CD4-positive, CD25-positive, alpha-beta regulatory T cell (primary cell): ENCODE measurements at regions not wholly inside any gene's neighbourhood (a gene's known extent, or its start where the extent isn't known, plus 50 kb on each side); places are given as distances from the start of the nearest gene placed in this dataset.

Experiments
- ATAC-seq, 2 donors: fragments of 150-1000 bp; cut with Tn5 transposase; one replicate each; pipeline ENCODE4 v1.10.0; 2021; ENCODE audit warnings: low read depth in 2 of 2, moderate number of reproducible peaks in 2 of 2, moderate library complexity in 1 of 2
- DNase-seq, 3 donors: peaks; one replicate each; pipeline versions ENCODE4 v3.0.0 to v3.0.0-alpha.2; 2012 to 2022; ENCODE audit warnings: mixed read lengths in 1 of 3
- H3K27ac ChIP-seq: one replicate; pipeline ENCODE4 v1.7.0; 2013; ENCODE audit warnings: mild to moderate bottlenecking, low read length; ENCODE audit not compliant: insufficient read depth, poor library complexity, severe bottlenecking
- H3K27me3 ChIP-seq: one replicate; pipeline ENCODE4 v1.7.0; 2013; ENCODE audit warnings: low read length; ENCODE audit not compliant: control insufficient read depth, insufficient read depth
- H3K36me3 ChIP-seq: one replicate; pipeline ENCODE4 v1.7.0; 2013; ENCODE audit warnings: mild to moderate bottlenecking, low read length, moderate library complexity; ENCODE audit not compliant: control insufficient read depth, insufficient read depth
- H3K4me1 ChIP-seq: 2 replicates; pipeline ENCODE4 v1.7.0; 2013; ENCODE audit warnings: mild to moderate bottlenecking, low read length; ENCODE audit not compliant: insufficient read depth, control insufficient read depth, poor library complexity, severe bottlenecking
- H3K4me3 ChIP-seq: one replicate; pipeline ENCODE4 v1.7.0; 2013; ENCODE audit warnings: low read depth, mild to moderate bottlenecking, low read length, moderate library complexity
- H3K9me3 ChIP-seq, 2 experiments: 1 replicate in 1 of 2; 2 replicates in 1 of 2; pipeline ENCODE4 v1.7.0; 2013; ENCODE audit warnings: low read length in 2 of 2, mild to moderate bottlenecking in 1 of 2, moderate library complexity in 1 of 2; ENCODE audit not compliant: control insufficient read depth in 2 of 2
- H3K27ac Mint-ChIP-seq, 3 donors: one replicate each; pipeline ENCODE4 v1.8.0; 2020 to 2022; ENCODE audit warnings: mild to moderate bottlenecking in 3 of 3, mixed read lengths in 3 of 3, moderate library complexity in 2 of 3
- H3K27me3 Mint-ChIP-seq: one replicate; pipeline ENCODE4 v1.8.0; 2022; ENCODE audit warnings: mild to moderate bottlenecking, mixed read lengths
- H3K36me3 Mint-ChIP-seq: one replicate; pipeline ENCODE4 v1.8.0; 2020; ENCODE audit warnings: mixed read lengths
- H3K4me1 Mint-ChIP-seq, 4 donors: one replicate each; pipeline ENCODE4 v1.8.0; 2020 to 2022; ENCODE audit warnings: mixed read lengths in 4 of 4, mild to moderate bottlenecking in 1 of 4
- H3K4me3 Mint-ChIP-seq, 4 donors: one replicate each; pipeline ENCODE4 v1.8.0; 2020 to 2022; ENCODE audit warnings: mild to moderate bottlenecking in 4 of 4, mixed read lengths in 4 of 4, moderate library complexity in 3 of 4
- H3K9me3 Mint-ChIP-seq, 7 donors: one replicate each; pipeline ENCODE4 v1.8.0; 2020 to 2022; ENCODE audit warnings: mixed read lengths in 7 of 7, mild to moderate bottlenecking in 3 of 7, moderate library complexity in 2 of 7

DNA sequence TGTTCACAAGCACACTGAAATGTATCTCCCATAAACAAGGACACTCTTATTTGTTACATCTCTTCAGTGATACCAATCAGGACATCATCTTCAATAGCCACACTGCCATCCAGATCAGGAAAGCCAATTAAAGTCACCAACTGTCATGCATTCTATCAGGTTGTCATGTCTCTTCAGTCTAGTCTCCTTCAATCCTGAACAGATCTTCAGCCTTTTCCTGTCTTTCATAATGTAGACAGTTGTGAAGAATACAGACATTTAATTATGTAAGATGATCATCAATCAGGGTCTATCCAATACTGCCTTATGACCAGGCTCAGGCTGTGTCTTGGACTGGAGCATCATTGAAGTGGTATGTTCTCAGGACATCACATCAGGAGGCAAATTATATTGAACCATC is 419.8 kb upstream of the SMC2 start:
- H3K4me3 Mint-ChIP-seq, result no peak overlapping the region
- peaks cover 0 to 4% (median 0%) of the 10 kb centered on the region in 4 donors for H3K4me1 Mint-ChIP-seq
- H3K9me3 Mint-ChIP-seq, result peaks cover 0 to 6% (median 3%) of the 10 kb centered on the region in 7 donors
- no peaks in the 10 kb centered on the region for H3K9me3 ChIP-seq
- H3K4me3 ChIP-seq, result no peak overlapping the region
- no peak overlapping the region for H3K27ac Mint-ChIP-seq
- no peaks in the 10 kb centered on the region for H3K4me1 ChIP-seq
- H3K27me3 ChIP-seq, result no peaks in the 10 kb centered on the region
- H3K27ac ChIP-seq, result no peak overlapping the region
- H3K36me3 ChIP-seq, result no peaks in the 10 kb centered on the region
- DNase-seq (no peak), ATAC-seq (no peak)
- H3K36me3 Mint-ChIP-seq, result no peaks in the 10 kb centered on the region
- no peaks in the 10 kb centered on the region for H3K27me3 Mint-ChIP-seq

DNA sequence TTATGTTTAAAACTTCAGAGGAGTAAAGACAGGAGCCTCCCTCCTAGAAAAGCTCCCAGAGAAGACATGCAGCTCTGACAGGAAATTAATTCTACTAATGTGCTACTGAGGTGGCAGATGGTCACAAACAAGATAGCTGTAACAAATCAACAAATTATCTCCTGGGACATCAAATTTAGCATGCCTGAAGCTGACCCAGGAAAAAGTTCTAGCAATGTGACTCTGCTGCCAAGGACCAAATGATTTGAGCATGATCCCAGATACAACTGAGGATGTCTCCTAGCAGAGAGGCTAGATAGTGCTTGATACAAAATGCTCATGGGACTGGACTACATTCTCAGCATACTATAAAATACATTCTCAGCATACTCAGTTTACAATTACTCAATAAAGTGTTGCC is 413.5 kb upstream of the SMC2 start:
- Mint-ChIP-seq H3K27me3 (no peaks in the 10 kb centered on the region), H3K9me3 (peaks cover 0 to 13% (median 4%) of the 10 kb centered on the region in 7 donors), H3K27ac (no peak overlapping the region), H3K36me3 (no peaks in the 10 kb centered on the region), H3K4me1 (peaks cover 0 to 4% (median 0%) of the 10 kb centered on the region in 4 donors), H3K4me3 (no peak overlapping the region)
- no peaks in the 10 kb centered on the region for H3K36me3 ChIP-seq
- no peak for ATAC-seq
- H3K4me3 ChIP-seq, result no peak overlapping the region
- DNase-seq, result no peak
- H3K27ac ChIP-seq, result no peak overlapping the region
- H3K9me3 ChIP-seq, result no peaks in the 10 kb centered on the region
- H3K27me3 ChIP-seq, result no peaks in the 10 kb centered on the region
- H3K4me1 ChIP-seq, result no peaks in the 10 kb centered on the region

DNA sequence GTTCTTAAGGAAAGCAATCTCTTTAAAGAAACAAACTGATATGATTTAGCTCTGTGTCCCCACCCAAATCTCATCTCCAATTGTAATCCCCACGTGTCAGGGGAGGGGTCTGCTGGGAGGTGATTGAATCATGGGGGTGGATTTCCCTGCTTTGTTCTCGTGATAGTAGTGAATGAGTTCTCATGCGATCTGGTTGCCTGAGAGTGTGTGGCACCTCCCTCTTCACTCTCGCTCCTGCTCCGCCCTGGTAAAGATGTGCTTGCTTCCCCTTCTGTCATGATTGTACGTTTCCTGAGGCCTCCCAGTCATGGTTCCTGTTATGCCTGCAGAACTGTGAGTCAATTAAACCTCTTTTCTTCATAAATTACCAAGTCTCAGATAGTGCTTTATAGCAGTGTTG is 412.7 kb upstream of the SMC2 start:
- H3K27ac Mint-ChIP-seq, result no peak overlapping the region
- Histone ChIP-seq H3K27me3 (no peaks in the 10 kb centered on the region), H3K9me3 (no peaks in the 10 kb centered on the region), H3K36me3 (no peaks in the 10 kb centered on the region), H3K27ac (no peak overlapping the region), H3K4me3 (no peak overlapping the region), H3K4me1 (no peaks in the 10 kb centered on the region)
- no peak overlapping the region for H3K4me3 Mint-ChIP-seq
- peaks cover 0 to under 1% (median 0%) of the 10 kb centered on the region in 4 donors for H3K4me1 Mint-ChIP-seq
- peaks cover 0 to 13% (median 4%) of the 10 kb centered on the region in 7 donors for H3K9me3 Mint-ChIP-seq
- DNase-seq (no peak), ATAC-seq (no peak)
- H3K36me3 Mint-ChIP-seq, result no peaks in the 10 kb centered on the region
- no peaks in the 10 kb centered on the region for H3K27me3 Mint-ChIP-seq

- no peak overlapping the region for H3K27ac ChIP-seq
These were observed 393.7 kb upstream of the SMC2 start for GRCh38 chr9:103700195-103700962.

GRCh38 chr9:103702572-103702971 is 391.5 kb upstream of the SMC2 start:
- no peaks in the 10 kb centered on the region for H3K4me1 Mint-ChIP-seq
- no peaks in the 10 kb centered on the region for H3K9me3 ChIP-seq

More at GRCh38 chr9:103700195-103700962, 393.7 kb upstream of the SMC2 start:
- Histone ChIP-seq H3K9me3 (no peaks in the 10 kb centered on the region), H3K36me3 (no peaks in the 10 kb centered on the region), H3K27me3 (no peaks in the 10 kb centered on the region), H3K4me3 (no peak overlapping the region), H3K4me1 (no peaks in the 10 kb centered on the region)
- Mint-ChIP-seq H3K27me3 (no peaks in the 10 kb centered on the region), H3K27ac (no peak overlapping the region), H3K4me1 (no peaks in the 10 kb centered on the region), H3K4me3 (no peak overlapping the region), H3K9me3 (peaks cover 0 to 10% (median 2%) of the 10 kb centered on the region in 7 donors), H3K36me3 (no peaks in the 10 kb centered on the region)
- DNase-seq (no peak), ATAC-seq (no peak)

GRCh38 chr9:103707181-103707580 is 386.9 kb upstream of the SMC2 start:
- Histone ChIP-seq H3K4me1 (no peaks in the 10 kb centered on the region), H3K36me3 (no peaks in the 10 kb centered on the region), H3K4me3 (no peak overlapping the region), H3K9me3 (no peaks in the 10 kb centered on the region), H3K27ac (no peak overlapping the region), H3K27me3 (no peaks in the 10 kb centered on the region)
- Mint-ChIP-seq H3K4me1 (no peaks in the 10 kb centered on the region), H3K9me3 (peaks cover 1 to 11% (median 2%) of the 10 kb centered on the region in 7 donors), H3K27ac (no peak overlapping the region), H3K27me3 (no peaks in the 10 kb centered on the region), H3K4me3 (no peak overlapping the region), H3K36me3 (no peaks in the 10 kb centered on the region)
- ATAC-seq, result no peak
- DNase-seq, result no peak

More at GRCh38 chr9:103702572-103702971, 391.5 kb upstream of the SMC2 start:
- no peak overlapping the region for H3K27ac Mint-ChIP-seq
- no peak overlapping the region for H3K4me3 Mint-ChIP-seq
- Histone ChIP-seq H3K36me3 (no peaks in the 10 kb centered on the region), H3K27ac (no peak overlapping the region), H3K4me3 (no peak overlapping the region), H3K27me3 (no peaks in the 10 kb centered on the region), H3K4me1 (no peaks in the 10 kb centered on the region)
- H3K27me3 Mint-ChIP-seq, result no peaks in the 10 kb centered on the region
- DNase-seq (no peak), ATAC-seq (no peak)
- no peaks in the 10 kb centered on the region for H3K36me3 Mint-ChIP-seq
- peaks cover 0 to 10% (median 2%) of the 10 kb centered on the region in 7 donors for H3K9me3 Mint-ChIP-seq

DNA sequence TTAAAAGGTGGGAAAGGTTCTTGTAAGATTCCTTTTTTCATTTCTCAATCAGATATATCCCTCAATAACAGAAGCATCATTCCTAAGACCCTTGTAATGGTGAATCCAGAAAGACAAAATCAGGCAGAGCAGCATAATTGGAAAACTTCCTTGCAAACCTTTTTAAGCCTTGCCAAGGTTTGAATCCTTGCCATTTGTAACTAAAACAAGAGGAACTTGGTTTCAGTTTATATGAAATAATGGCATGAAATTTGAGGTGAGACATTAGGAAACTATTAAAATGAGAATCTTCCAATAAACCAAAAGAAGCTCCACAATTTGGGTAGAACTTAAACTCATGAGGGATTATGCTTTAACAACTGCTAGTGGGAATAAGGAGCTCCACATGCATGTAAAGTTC is 384.7 kb upstream of the SMC2 start:
- Mint-ChIP-seq H3K27ac (no peak overlapping the region), H3K27me3 (no peaks in the 10 kb centered on the region), H3K4me1 (no peaks in the 10 kb centered on the region), H3K36me3 (no peaks in the 10 kb centered on the region), H3K4me3 (no peak overlapping the region), H3K9me3 (peaks cover 1 to 8% (median 4%) of the 10 kb centered on the region in 7 donors)
- Histone ChIP-seq H3K9me3 (no peaks in the 10 kb centered on the region), H3K27me3 (no peaks in the 10 kb centered on the region), H3K4me1 (no peaks in the 10 kb centered on the region), H3K27ac (no peak overlapping the region), H3K36me3 (no peaks in the 10 kb centered on the region), H3K4me3 (no peak overlapping the region)
- DNase-seq (no peak), ATAC-seq (no peak)

- Histone ChIP-seq H3K9me3 (no peaks in the 10 kb centered on the region), H3K27ac (no peak overlapping the region), H3K4me3 (no peak overlapping the region), H3K36me3 (no peaks in the 10 kb centered on the region), H3K4me1 (no peaks in the 10 kb centered on the region), H3K27me3 (no peaks in the 10 kb centered on the region)
- ATAC-seq (no peak), DNase-seq (no peak)
- H3K27me3 Mint-ChIP-seq, result no peaks in the 10 kb centered on the region
- peaks cover 0 to 8% (median 4%) of the 10 kb centered on the region in 7 donors for H3K9me3 Mint-ChIP-seq
- no peak overlapping the region for H3K4me3 Mint-ChIP-seq
- H3K36me3 Mint-ChIP-seq, result no peaks in the 10 kb centered on the region
- H3K27ac Mint-ChIP-seq, result no peak overlapping the region
- no peaks in the 10 kb centered on the region for H3K4me1 Mint-ChIP-seq
These were observed 380.5 kb upstream of the SMC2 start for GRCh38 chr9:103713631-103714030.
